GM23248 (cell line): ENCODE measurements at regions not wholly inside any gene's neighbourhood (a gene's known extent, or its start where the extent isn't known, plus 50 kb on each side); places are given as distances from the start of the nearest gene placed in this dataset.

Source experiments
- DNase-seq: peaks from one replicate; pipeline ENCODE4 v3.0.0-alpha.2; 2015
- H2AFZ ChIP-seq: fragments of 200-600 bp; sonication (generic); 2 replicates; pipeline ENCODE4 v1.6.1; 2016; ENCODE audit warnings: antibody characterized with exemption
- H3F3A ChIP-seq: fragments of 200-600 bp; sonication (generic); 2 replicates; pipeline ENCODE4 v1.6.1; 2016; ENCODE audit warnings: mild to moderate bottlenecking, antibody characterized with exemption, mixed run types; ENCODE audit not compliant: insufficient read depth
- H3K27ac ChIP-seq: fragments of 200-600 bp; sonication (generic); 2 replicates; pipeline ENCODE4 v1.5.1; 2016; ENCODE audit warnings: mild to moderate bottlenecking
- H3K27me3 ChIP-seq: fragments of 200-600 bp; sonication (generic); replicated peaks from 2 replicates; pipeline ENCODE4 v1.6.1; 2016; ENCODE audit warnings: mild to moderate bottlenecking; ENCODE audit not compliant: insufficient read depth
- H3K36me3 ChIP-seq: fragments of 200-600 bp; sonication (generic); 2 replicates; pipeline ENCODE4 v1.6.1; 2016; ENCODE audit warnings: low read depth, mild to moderate bottlenecking
- H3K4me1 ChIP-seq: fragments of 200-600 bp; sonication (generic); 2 replicates; pipeline ENCODE4 v1.6.1; 2016; ENCODE audit warnings: mild to moderate bottlenecking; ENCODE audit not compliant: insufficient read depth
- H3K4me2 ChIP-seq: fragments of 200-600 bp; sonication (generic); one replicate; pipeline ENCODE4 v1.6.1; 2016; ENCODE audit warnings: mild to moderate bottlenecking; ENCODE audit not compliant: unreplicated experiment
- H3K4me3 ChIP-seq: fragments of 200-600 bp; sonication (generic); 2 replicates; pipeline ENCODE4 v1.5.1; 2016; ENCODE audit warnings: mild to moderate bottlenecking
- H3K79me2 ChIP-seq: fragments of 200-600 bp; sonication (generic); 2 replicates; pipeline ENCODE4 v1.6.1; 2016; ENCODE audit warnings: mild to moderate bottlenecking; ENCODE audit not compliant: insufficient read depth
- H3K9ac ChIP-seq: fragments of 200-600 bp; sonication (generic); 2 replicates; pipeline ENCODE4 v1.6.1; 2016; ENCODE audit warnings: mild to moderate bottlenecking
- H3K9me2 ChIP-seq: fragments of 200-600 bp; sonication (generic); 2 replicates; pipeline ENCODE4 v1.6.1; 2016; ENCODE audit warnings: mixed run types, mild to moderate bottlenecking, moderate library complexity; ENCODE audit not compliant: insufficient read depth
- H3K9me3 ChIP-seq: fragments of 200-600 bp; sonication (generic); one replicate; pipeline ENCODE4 v1.6.1; 2017; ENCODE audit warnings: low read depth
- H4K20me1 ChIP-seq: fragments of 200-600 bp; sonication (generic); 2 replicates; pipeline ENCODE4 v1.6.0; 2016; ENCODE audit not compliant: insufficient read depth
- EZH2 ChIP-seq: fragments of 200-600 bp; sonication (generic); IDR thresholded peaks from 2 replicates; pipeline ENCODE4 v1.6.1; 2018; ENCODE audit warnings: antibody characterized with exemption, mild to moderate bottlenecking; ENCODE audit not compliant: insufficient read depth, poor library complexity, severe bottlenecking
- EZH2phosphoT487 ChIP-seq: fragments of 200-600 bp; sonication (generic); IDR thresholded peaks from 2 replicates; pipeline ENCODE4 v1.6.1; 2018; ENCODE audit warnings: antibody characterized with exemption, moderate library complexity, mild to moderate bottlenecking, low read depth; ENCODE audit not compliant: insufficient read depth
- WGBS, 2 experiments: methylation state at CpG; one replicate each; pipeline ENCODE4 v1.1.6; 2015 to 2017; ENCODE audit warnings: low lambda C conversion rate in 2 of 2, low coverage in 1 of 2; ENCODE audit errors: missing lambda C conversion rate in 2 of 2; 5-methylcytosine and 5-hydroxymethylcytosine counted together
- in situ Hi-C: fragments of 300-500 bp; cut with MboI; formaldehyde crosslinking; loops from 2 replicates; pipeline ENCODE4 v1.15.0; 2020

GRCh38 chr7:54898659-54899340 lies 120.0 kb upstream of the EGFR start:
- no peaks in the 10 kb centered on the region for H3K9me3 ChIP-seq
- no peak overlapping the region for H3K27ac ChIP-seq
- H3K79me2 ChIP-seq = no peaks in the 10 kb centered on the region
- no peak overlapping the region for H2AFZ ChIP-seq
- H3F3A ChIP-seq = peaks cover 11% of the 10 kb centered on the region
- peaks cover 15% of the 10 kb centered on the region for H3K4me1 ChIP-seq
- no peak overlapping the region for H3K4me2 ChIP-seq
- peak; percentile 54 for DNase-seq
- no peaks in the 10 kb centered on the region for H4K20me1 ChIP-seq
- H3K36me3 ChIP-seq = no peaks in the 10 kb centered on the region
- H3K9ac ChIP-seq = no peak overlapping the region
- no peaks in the 10 kb centered on the region for H3K27me3 ChIP-seq
- in situ Hi-C loops = no loop called here
- TF ChIP-seq EZH2phosphoT487 (no peak), EZH2 (no peak)
- H3K4me3 ChIP-seq = no peak overlapping the region
- WGBS, 2 experiments = 15 to 20% methylated on average over 9 of the region's 9 CpGs
- no peaks in the 10 kb centered on the region for H3K9me2 ChIP-seq

DNA sequence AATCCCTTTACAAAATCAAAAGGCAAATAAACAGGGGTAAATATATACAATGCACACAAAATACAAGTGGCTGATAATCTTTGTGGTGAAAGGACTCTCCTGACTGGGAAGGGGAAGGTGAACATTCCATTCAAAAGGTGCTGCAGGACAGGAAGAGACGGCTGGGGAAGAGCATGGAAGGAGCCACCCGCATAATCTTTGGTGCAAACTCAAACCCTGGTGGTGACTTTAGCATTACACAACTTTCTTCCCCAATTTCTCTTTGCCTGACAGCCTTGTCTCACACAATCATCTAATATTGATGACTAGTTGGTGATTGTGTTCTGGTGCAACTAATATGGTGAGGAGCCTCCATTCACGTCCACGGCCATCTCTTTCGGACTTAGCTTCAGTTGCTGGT lies 117.0 kb upstream of the EGFR start:
- 97 to 98% methylated on average over 5 of the region's 5 CpGs for WGBS, 2 experiments
- H3K36me3 ChIP-seq = no peaks in the 10 kb centered on the region
- peaks cover 28% of the 10 kb centered on the region for H3K4me1 ChIP-seq
- no peaks in the 10 kb centered on the region for H4K20me1 ChIP-seq
- no peak for DNase-seq
- H2AFZ ChIP-seq = no peak overlapping the region
- H3K27ac ChIP-seq = no peak overlapping the region
- H3K9me3 ChIP-seq = no peaks in the 10 kb centered on the region
- no peaks in the 10 kb centered on the region for H3K79me2 ChIP-seq
- H3F3A ChIP-seq = peaks cover 17% of the 10 kb centered on the region
- H3K4me3 ChIP-seq = no peak overlapping the region
- H3K4me2 ChIP-seq = no peak overlapping the region
- H3K9me2 ChIP-seq = no peaks in the 10 kb centered on the region
- no peak for TF ChIP-seq EZH2phosphoT487
- TF ChIP-seq EZH2 = no peak
- H3K27me3 ChIP-seq = no peaks in the 10 kb centered on the region
- no peak overlapping the region for H3K9ac ChIP-seq
- in situ Hi-C loops = no loop called here

DNA sequence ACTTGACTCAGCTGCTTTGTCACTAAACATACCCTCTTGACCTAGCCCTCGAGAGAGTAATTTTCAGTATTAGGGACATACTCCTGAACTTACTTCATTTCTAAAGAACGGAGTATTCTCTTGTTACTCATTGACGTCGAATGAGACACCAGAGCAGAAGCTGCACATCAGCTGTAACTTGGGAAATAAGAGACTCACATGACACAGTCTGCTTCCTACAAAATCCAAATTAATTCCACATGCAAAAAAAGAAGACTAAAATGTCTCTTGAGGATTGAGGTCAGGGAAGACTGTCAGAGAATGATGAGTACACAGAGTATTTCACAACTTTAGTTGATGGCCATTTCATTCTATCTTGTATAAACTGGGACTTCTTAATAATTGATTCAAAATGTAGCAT lies 114.7 kb upstream of the EGFR start:
- H2AFZ ChIP-seq = no peak overlapping the region
- TF ChIP-seq EZH2 (no peak), EZH2phosphoT487 (0 out of 2 replicates have a peak, but pooled peaks have one; percentile 68)
- in situ Hi-C loops = no loop called here

GRCh38 chr7:54904986-54905385 lies 113.8 kb upstream of the EGFR start:
- Histone ChIP-seq H3K9me2 (no peaks in the 10 kb centered on the region), H3K9me3 (no peaks in the 10 kb centered on the region), H3K4me3 (no peak overlapping the region), H3K4me2 (peak overlapping the region; percentile 89), H2AFZ (no peak overlapping the region), H3K27me3 (no peaks in the 10 kb centered on the region), H3K36me3 (no peaks in the 10 kb centered on the region), H3K4me1 (peaks cover 27% of the 10 kb centered on the region), H3K79me2 (no peaks in the 10 kb centered on the region), H3K27ac (no peak overlapping the region; the same call in 1 of the 2 replicates), H4K20me1 (no peaks in the 10 kb centered on the region), H3F3A (peaks cover 23% of the 10 kb centered on the region), H3K9ac (no peak overlapping the region)
- in situ Hi-C loops = no loop called here
- DNase-seq = no peak
- TF ChIP-seq EZH2 (no peak), EZH2phosphoT487 (no peak)
- WGBS, 2 experiments = 79 to 80% methylated on average over 7 of the region's 7 CpGs

More for the DNA sequence above, 114.7 kb upstream of the EGFR start:
- Histone ChIP-seq H3F3A (peaks cover 24% of the 10 kb centered on the region), H3K4me2 (peak overlapping the region; percentile 89), H3K9ac (peak overlapping the region; percentile 36), H3K9me2 (no peaks in the 10 kb centered on the region), H3K27ac (peak overlapping the region; percentile 65), H3K4me1 (peaks cover 27% of the 10 kb centered on the region), H3K9me3 (no peaks in the 10 kb centered on the region), H3K27me3 (no peaks in the 10 kb centered on the region), H4K20me1 (no peaks in the 10 kb centered on the region), H3K79me2 (no peaks in the 10 kb centered on the region), H3K4me3 (peak overlapping the region; percentile 45), H3K36me3 (no peaks in the 10 kb centered on the region)
- DNase-seq = peak; percentile 98
- 0% methylated on average over 4 of the region's 4 CpGs for WGBS, 2 experiments
